Panc1 (cell line): ENCODE measurements at regions not wholly inside any gene's neighbourhood (a gene's known extent, or its start where the extent isn't known, plus 50 kb on each side); places are given as distances from the start of the nearest gene placed in this dataset.

Experiments used
- POLR2AphosphoS5 ChIP-seq: IDR thresholded peaks from 2 replicates; pipeline ENCODE4 v1.6.1; 2012; ENCODE audit warnings: mild to moderate bottlenecking, low read depth, low read length, moderate library complexity
- TF ChIP-seq, protein P1 (sequence below): fragments of 450-650 bp; IDR thresholded peaks from 2 replicates; pipeline ENCODE4 v1.5.1; 2017; ENCODE audit warnings: mild to moderate bottlenecking
- TF ChIP-seq, protein P2 (sequence below), 2 experiments: IDR thresholded peaks; 2 replicates each; pipeline ENCODE4 v1.6.1; 2011 to 2012; ENCODE audit warnings: low read depth in 2 of 2, control low read depth in 1 of 2, low read length in 1 of 2, mild to moderate bottlenecking in 1 of 2, moderate library complexity in 1 of 2; ENCODE audit not compliant: insufficient read depth in 1 of 2

DNA sequence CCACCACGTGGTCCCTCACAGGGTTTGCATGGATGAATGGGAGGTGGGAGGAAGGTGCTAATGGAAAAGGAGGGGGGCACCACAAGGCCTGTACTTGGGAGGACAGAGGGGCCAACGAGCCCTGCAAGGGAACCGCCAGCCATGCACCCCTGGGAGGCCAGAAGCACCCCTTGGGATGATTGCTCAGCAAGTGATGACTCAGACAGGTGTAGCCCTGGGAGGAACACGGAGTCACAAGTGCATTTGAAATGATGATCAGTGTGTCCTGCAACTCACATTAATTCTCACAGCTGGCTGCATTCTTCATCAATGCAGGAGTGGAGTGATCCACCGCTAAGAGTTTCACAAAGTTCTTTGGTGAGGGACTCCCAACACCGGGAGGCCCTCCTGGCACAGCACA is 82.8 kb upstream of the ZNF254 start:
- TF ChIP-seq, protein P1, sequence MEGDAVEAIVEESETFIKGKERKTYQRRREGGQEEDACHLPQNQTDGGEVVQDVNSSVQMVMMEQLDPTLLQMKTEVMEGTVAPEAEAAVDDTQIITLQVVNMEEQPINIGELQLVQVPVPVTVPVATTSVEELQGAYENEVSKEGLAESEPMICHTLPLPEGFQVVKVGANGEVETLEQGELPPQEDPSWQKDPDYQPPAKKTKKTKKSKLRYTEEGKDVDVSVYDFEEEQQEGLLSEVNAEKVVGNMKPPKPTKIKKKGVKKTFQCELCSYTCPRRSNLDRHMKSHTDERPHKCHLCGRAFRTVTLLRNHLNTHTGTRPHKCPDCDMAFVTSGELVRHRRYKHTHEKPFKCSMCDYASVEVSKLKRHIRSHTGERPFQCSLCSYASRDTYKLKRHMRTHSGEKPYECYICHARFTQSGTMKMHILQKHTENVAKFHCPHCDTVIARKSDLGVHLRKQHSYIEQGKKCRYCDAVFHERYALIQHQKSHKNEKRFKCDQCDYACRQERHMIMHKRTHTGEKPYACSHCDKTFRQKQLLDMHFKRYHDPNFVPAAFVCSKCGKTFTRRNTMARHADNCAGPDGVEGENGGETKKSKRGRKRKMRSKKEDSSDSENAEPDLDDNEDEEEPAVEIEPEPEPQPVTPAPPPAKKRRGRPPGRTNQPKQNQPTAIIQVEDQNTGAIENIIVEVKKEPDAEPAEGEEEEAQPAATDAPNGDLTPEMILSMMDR = no peak
- TF ChIP-seq POLR2AphosphoS5 = no peak
- TF ChIP-seq, protein P2, sequence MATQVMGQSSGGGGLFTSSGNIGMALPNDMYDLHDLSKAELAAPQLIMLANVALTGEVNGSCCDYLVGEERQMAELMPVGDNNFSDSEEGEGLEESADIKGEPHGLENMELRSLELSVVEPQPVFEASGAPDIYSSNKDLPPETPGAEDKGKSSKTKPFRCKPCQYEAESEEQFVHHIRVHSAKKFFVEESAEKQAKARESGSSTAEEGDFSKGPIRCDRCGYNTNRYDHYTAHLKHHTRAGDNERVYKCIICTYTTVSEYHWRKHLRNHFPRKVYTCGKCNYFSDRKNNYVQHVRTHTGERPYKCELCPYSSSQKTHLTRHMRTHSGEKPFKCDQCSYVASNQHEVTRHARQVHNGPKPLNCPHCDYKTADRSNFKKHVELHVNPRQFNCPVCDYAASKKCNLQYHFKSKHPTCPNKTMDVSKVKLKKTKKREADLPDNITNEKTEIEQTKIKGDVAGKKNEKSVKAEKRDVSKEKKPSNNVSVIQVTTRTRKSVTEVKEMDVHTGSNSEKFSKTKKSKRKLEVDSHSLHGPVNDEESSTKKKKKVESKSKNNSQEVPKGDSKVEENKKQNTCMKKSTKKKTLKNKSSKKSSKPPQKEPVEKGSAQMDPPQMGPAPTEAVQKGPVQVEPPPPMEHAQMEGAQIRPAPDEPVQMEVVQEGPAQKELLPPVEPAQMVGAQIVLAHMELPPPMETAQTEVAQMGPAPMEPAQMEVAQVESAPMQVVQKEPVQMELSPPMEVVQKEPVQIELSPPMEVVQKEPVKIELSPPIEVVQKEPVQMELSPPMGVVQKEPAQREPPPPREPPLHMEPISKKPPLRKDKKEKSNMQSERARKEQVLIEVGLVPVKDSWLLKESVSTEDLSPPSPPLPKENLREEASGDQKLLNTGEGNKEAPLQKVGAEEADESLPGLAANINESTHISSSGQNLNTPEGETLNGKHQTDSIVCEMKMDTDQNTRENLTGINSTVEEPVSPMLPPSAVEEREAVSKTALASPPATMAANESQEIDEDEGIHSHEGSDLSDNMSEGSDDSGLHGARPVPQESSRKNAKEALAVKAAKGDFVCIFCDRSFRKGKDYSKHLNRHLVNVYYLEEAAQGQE (IDR thresholded peaks at IDR 0.05; ENCODE audit: insufficient read depth in 1 of 2, low read depth in 2 of 2, low read length in 1 of 2) = no peak
